HAP-1 (cell line): ENCODE measurements at regions not wholly inside any gene's neighbourhood (a gene's known extent, or its start where the extent isn't known, plus 50 kb on each side); places are given as distances from the start of the nearest gene placed in this dataset.

Experiments
- DNase-seq, 2 experiments: peaks; one replicate each; pipeline ENCODE4 v3.0.0-alpha.2; 2016 to 2020; ENCODE audit warnings: low spot score in 2 of 2
- H3K27me3 ChIP-seq: fragments of 250-450 bp; sonication (Bioruptor Pico); 2 replicates; pipeline ENCODE4 v1.5.1; 2020; ENCODE audit warnings: low read depth, mild to moderate bottlenecking, moderate library complexity
- H3K36me3 ChIP-seq: fragments of 250-450 bp; sonication (Bioruptor Pico); replicated peaks from 2 replicates; pipeline ENCODE4 v1.5.1; 2020; ENCODE audit warnings: mild to moderate bottlenecking
- H3K4me1 ChIP-seq: fragments of 250-450 bp; sonication (Bioruptor Pico); 2 replicates; pipeline ENCODE4 v1.5.1; 2020; ENCODE audit warnings: mild to moderate bottlenecking
- H3K4me3 ChIP-seq: fragments of 250-450 bp; sonication (Bioruptor Pico); 2 replicates; pipeline ENCODE4 v1.5.1; 2020; ENCODE audit warnings: mild to moderate bottlenecking, moderate library complexity
- H3K9me3 ChIP-seq: fragments of 250-450 bp; sonication (Bioruptor Pico); 2 replicates; pipeline ENCODE4 v1.5.1; 2020; ENCODE audit warnings: mild to moderate bottlenecking, moderate library complexity
- in situ Hi-C: fragments of 300-500 bp; cut with MboI; formaldehyde crosslinking; loops from 3 replicates; pipeline ENCODE4 v1.14.3; 2020; ENCODE audit warnings: low sequenced_read_pairs, inconsistent platforms, mixed read lengths

- no peaks in the 10 kb centered on the region for H3K9me3 ChIP-seq
- in situ Hi-C loops: no loop called here
- no peaks in the 10 kb centered on the region for H3K4me1 ChIP-seq
- DNase-seq: peak in 1 of 2 experiments; percentile 14
- H3K36me3 ChIP-seq: no peaks in the 10 kb centered on the region
- no peak overlapping the region for H3K4me3 ChIP-seq
- no peaks in the 10 kb centered on the region for H3K27me3 ChIP-seq
Observed at GRCh38 chr1:98502937-98503336, 158.6 kb upstream of the SNX7 start.

DNA sequence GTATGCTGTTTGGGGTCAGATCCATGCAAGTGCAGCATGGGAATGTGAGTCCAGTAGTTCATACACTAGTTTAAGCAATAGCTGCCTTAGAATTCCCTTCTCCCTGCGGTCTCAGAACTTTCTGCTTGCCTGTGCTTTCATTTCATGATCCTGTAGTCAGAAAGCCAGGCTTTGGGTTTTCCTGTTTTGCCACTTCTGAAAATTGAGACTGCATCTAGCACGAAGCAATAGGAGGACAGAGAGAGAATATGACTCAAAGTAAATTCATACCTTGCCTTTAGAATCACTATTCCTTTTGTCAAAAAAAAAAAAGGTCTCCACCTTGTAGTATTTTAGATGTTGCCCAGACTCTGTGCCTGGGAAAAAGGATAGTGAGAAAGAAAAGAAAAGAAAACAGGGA is 161.2 kb upstream of the SNX7 start:
- in situ Hi-C loops: no loop called here
- no peak for DNase-seq
- H3K4me1 ChIP-seq: peaks cover 4% of the 10 kb centered on the region
- H3K36me3 ChIP-seq: no peaks in the 10 kb centered on the region
- H3K27me3 ChIP-seq: no peaks in the 10 kb centered on the region
- H3K4me3 ChIP-seq: no peak overlapping the region
- H3K9me3 ChIP-seq: no peaks in the 10 kb centered on the region

DNA sequence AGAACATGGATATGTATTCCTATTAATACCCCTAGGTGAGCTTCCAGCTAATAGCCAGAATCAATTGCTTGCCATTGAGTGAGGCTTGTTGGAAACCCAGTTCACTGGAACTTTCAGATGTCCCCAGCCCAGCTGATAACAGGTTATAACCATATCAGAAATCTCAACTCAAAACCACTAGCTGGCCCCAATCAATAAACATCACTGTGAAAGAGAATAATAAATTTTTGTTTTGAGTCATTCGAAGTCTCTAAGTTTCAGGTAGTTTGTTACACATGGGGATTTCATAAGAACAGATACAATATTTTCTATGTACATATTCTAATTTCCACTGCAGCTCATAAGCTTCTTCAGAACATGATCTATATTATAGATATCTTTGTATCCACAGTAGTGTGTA is 162.9 kb upstream of the SNX7 start:
- Histone ChIP-seq H3K27me3 (no peaks in the 10 kb centered on the region), H3K4me3 (no peak overlapping the region), H3K9me3 (no peaks in the 10 kb centered on the region), H3K36me3 (no peaks in the 10 kb centered on the region), H3K4me1 (peaks cover 4% of the 10 kb centered on the region)
- in situ Hi-C loops: no loop called here
- DNase-seq: no peak

DNA sequence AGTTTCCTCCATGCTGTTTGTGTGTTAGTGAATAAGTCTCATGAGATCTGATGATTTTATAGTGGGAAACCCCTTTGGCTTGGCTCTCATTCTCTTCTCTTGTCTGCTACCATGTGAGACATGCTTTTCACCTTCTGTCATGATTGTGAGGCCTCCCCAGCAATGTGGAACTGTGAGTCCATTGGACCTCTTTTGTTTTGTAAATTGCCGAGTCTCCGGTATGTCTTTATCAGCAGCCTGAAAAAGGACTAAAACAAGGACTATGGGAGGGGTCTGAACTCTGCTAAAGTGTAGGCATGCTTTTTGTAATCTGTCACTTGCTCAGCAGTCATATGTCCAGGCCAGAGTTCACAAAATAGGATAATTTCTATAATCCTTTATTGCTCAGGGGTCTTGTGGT is 164.0 kb upstream of the SNX7 start:
- Histone ChIP-seq H3K36me3 (no peaks in the 10 kb centered on the region), H3K27me3 (no peaks in the 10 kb centered on the region), H3K9me3 (no peaks in the 10 kb centered on the region), H3K4me3 (no peak overlapping the region), H3K4me1 (peaks cover 4% of the 10 kb centered on the region)
- in situ Hi-C loops: no loop called here
- DNase-seq: no peak

DNA sequence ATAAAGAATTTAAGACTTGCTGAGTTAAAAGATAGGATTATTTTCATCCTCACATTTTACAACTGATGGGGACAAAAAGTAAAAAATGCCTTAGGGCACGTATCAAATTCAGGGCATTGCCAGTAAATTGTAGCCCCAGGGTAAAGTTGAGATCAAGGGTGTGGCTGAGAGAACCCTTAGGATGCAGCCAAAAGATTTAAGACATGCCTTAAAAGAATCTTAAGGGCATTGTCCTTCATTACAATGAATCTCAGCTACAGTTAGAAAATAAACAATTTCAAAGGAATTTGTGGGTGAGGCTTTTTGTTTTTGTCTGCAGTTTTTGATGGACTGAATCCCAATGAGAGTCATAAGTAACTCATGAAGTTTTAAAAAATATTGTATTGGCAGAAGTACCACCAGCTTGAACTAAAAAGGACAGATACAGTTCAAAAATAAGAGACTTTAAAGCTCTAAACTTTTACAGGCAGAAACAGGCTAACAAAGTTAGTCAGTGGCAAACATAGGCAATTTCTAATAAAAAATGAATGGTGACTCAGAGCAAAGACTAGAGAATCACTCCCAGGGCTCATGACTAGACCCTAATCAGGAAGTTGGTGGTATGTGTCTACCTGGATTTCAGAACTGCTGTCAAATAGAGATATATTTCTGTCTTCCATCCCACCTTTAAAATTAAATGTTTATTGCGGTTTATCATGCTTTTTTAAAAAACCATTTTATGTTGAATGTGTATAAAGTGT is 165.1 kb upstream of the SNX7 start:
- Histone ChIP-seq H3K27me3 (no peaks in the 10 kb centered on the region), H3K9me3 (no peaks in the 10 kb centered on the region), H3K4me3 (no peak overlapping the region), H3K4me1 (peaks cover 4% of the 10 kb centered on the region), H3K36me3 (no peaks in the 10 kb centered on the region)
- DNase-seq: peak; percentile 15 to 20
- in situ Hi-C loops: no loop called here

DNA sequence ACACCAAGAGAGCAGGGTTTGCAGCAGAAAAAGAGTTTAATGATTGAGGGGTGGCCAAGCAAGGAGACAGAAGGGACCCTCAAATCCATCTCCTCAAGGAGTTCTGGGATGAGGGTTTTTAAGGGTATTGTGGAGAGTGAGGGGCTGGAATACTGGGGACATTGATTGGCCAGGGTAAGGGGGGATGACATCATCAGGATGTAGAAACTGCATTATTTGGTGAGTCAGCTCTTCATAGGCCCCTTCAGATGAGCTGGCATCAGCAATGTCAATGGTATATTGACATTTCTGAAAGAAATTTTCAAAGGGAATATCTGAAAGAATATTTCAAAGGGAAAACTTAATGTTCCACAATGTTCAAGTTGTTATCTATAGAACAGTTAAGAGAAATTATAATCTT is 168.1 kb upstream of the SNX7 start:
- Histone ChIP-seq H3K4me1 (peaks cover 4% of the 10 kb centered on the region), H3K9me3 (no peaks in the 10 kb centered on the region), H3K27me3 (no peaks in the 10 kb centered on the region), H3K36me3 (no peaks in the 10 kb centered on the region), H3K4me3 (no peak overlapping the region)
- DNase-seq: no peak
- in situ Hi-C loops: no loop called here

GRCh38 chr1:98490099-98490498 is 171.4 kb upstream of the SNX7 start:
- Histone ChIP-seq H3K4me1 (no peaks in the 10 kb centered on the region), H3K9me3 (no peaks in the 10 kb centered on the region), H3K36me3 (no peaks in the 10 kb centered on the region), H3K4me3 (no peak overlapping the region), H3K27me3 (0 out of 2 replicates have a peak, but pooled peaks cover 4% of the 10 kb centered on the region)
- in situ Hi-C loops: no loop called here
- DNase-seq: no peak

- Histone ChIP-seq H3K9me3 (no peaks in the 10 kb centered on the region), H3K36me3 (no peaks in the 10 kb centered on the region), H3K27me3 (0 out of 2 replicates have a peak, but pooled peaks cover 4% of the 10 kb centered on the region), H3K4me1 (no peaks in the 10 kb centered on the region), H3K4me3 (no peak overlapping the region)
- in situ Hi-C loops: no loop called here
- DNase-seq: no peak
Observed at GRCh38 chr1:98487620-98488019, 173.9 kb upstream of the SNX7 start.

GRCh38 chr1:98482611-98483010 is 178.9 kb upstream of the SNX7 start:
- Histone ChIP-seq H3K4me1 (no peaks in the 10 kb centered on the region), H3K27me3 (0 out of 2 replicates have a peak, but pooled peaks cover 4% of the 10 kb centered on the region), H3K36me3 (no peaks in the 10 kb centered on the region), H3K4me3 (no peak overlapping the region), H3K9me3 (no peaks in the 10 kb centered on the region)
- in situ Hi-C loops: no loop called here
- no peak for DNase-seq

DNA sequence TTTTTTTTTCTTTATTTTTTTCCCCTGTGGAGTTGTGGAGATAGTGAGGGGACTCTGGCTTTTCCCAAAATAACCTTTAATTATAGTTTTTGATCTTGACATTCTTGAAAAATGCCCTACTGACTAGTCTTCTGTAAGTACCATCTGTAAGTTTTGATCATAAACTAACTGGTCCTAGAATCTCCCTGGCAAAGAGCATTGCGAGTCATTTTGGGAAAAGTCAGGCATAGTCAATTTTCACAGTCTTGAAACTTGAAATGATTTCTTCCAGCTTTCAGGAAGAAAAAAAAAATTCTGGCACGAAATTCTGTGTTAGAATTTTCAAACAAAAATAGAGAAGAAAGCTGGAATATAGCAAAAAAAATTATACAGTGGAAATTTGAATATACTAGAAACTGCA is 181.2 kb upstream of the SNX7 start:
- in situ Hi-C loops: no loop called here
- Histone ChIP-seq H3K36me3 (no peaks in the 10 kb centered on the region), H3K4me1 (no peaks in the 10 kb centered on the region), H3K9me3 (no peaks in the 10 kb centered on the region), H3K27me3 (no peaks in the 10 kb centered on the region), H3K4me3 (no peak overlapping the region)
- no peak for DNase-seq

DNA sequence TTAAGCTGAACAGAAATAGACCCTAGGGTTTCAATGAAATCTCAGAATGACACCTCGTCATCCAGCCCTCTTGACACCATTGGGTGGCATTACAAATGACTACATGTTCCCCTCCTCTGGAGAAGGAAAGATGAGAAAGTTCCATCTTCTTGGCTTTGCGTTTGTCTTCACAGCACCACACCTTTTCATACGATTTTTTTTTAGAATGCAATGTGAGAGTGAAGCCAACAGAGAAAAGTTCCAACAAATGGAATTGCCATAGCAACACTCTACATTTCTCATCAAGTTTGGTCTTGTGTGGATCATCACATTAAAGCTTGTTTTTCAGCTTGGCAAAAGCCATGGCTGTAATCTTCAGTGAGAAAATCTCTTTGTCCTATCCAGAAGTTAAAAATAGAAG is 183.4 kb upstream of the SNX7 start:
- no peaks in the 10 kb centered on the region for H3K36me3 ChIP-seq
- no peaks in the 10 kb centered on the region for H3K9me3 ChIP-seq
- H3K4me1 ChIP-seq: no peaks in the 10 kb centered on the region
- no peak for DNase-seq
- no peaks in the 10 kb centered on the region for H3K27me3 ChIP-seq
- in situ Hi-C loops: no loop called here
- no peak overlapping the region for H3K4me3 ChIP-seq

DNA sequence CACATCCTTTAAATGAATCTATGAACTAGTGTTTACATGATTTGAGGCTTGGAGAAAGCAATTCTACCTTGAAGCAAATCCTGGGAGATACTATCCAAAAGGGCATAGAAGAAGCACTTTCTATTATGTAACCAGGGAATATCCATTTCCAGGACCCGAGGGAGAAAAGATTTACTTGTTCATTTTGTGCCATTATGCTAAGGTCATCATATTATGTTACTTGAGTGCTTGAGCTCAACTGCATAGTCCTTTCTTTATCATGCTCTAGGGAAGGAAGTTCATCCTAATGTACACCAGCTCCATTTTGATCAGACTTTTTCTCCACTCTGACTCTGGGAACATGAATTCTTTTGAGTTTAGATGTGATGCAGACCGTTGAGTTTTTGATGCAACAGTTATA is 188.6 kb upstream of the SNX7 start:
- Histone ChIP-seq H3K27me3 (0 out of 2 replicates have a peak, but pooled peaks cover 2% of the 10 kb centered on the region), H3K9me3 (no peaks in the 10 kb centered on the region), H3K4me1 (no peaks in the 10 kb centered on the region), H3K36me3 (no peaks in the 10 kb centered on the region), H3K4me3 (no peak overlapping the region)
- no peak for DNase-seq
- in situ Hi-C loops: no loop called here

GRCh38 chr1:98471633-98472032 is 189.9 kb upstream of the SNX7 start:
- no peaks in the 10 kb centered on the region for H3K36me3 ChIP-seq
- no peaks in the 10 kb centered on the region for H3K4me1 ChIP-seq
- H3K9me3 ChIP-seq: no peaks in the 10 kb centered on the region
- 0 out of 2 replicates have a peak, but pooled peaks cover 2% of the 10 kb centered on the region for H3K27me3 ChIP-seq
- no peak overlapping the region for H3K4me3 ChIP-seq
- in situ Hi-C loops: no loop called here
- no peak for DNase-seq

DNA sequence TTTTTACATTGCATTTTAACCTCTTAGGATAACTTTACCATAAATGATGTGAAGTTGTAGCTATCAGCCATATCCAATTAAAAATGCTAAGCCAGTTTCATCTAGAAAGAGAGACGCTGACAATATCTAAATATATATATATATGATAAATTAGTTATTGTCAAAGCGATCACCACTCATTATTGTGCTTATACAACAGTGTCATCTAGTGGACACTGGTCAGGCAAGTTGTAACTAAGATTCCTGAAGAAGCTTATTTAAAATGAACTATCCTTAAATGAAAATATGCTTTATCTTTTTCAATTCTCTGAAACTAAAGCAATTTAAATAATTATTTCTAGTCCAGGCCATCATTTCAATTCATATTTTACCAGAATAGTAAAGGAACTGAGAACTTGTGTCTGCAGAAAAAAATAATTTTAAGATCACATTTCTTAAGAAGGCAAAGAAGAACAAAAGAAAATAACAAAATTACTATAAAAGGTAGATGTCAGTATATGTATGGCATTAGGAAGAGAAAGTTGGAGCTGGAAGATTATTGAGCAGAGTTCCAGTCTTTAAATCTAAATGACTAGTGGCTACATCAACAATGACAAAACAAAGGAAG is 193.3 kb upstream of the SNX7 start:
- no peaks in the 10 kb centered on the region for H3K9me3 ChIP-seq
- peak in 1 of 2 experiments; percentile 6 for DNase-seq
- in situ Hi-C loops: no loop called here

More for the DNA sequence above, 193.3 kb upstream of the SNX7 start:
- H3K27me3 ChIP-seq: 0 out of 2 replicates have a peak, but pooled peaks cover 2% of the 10 kb centered on the region
- H3K4me1 ChIP-seq: no peaks in the 10 kb centered on the region
- H3K36me3 ChIP-seq: no peaks in the 10 kb centered on the region
- no peak overlapping the region for H3K4me3 ChIP-seq
